B cell (primary cell): ENCODE measurements at regions not wholly inside any gene's neighbourhood (a gene's known extent, or its start where the extent isn't known, plus 50 kb on each side); places are given as distances from the start of the nearest gene placed in this dataset.
"Not testable (repeated sequence)": the region's sequence is repeated elsewhere in the genome, so short reads cannot be mapped to it uniquely, and the experiment has no call there.

Experiments used
- CTCF ChIP-seq: fragments of 200-600 bp; IDR thresholded peaks from one replicate; pipeline ENCODE4 v1.8.0; 2022; ENCODE audit warnings: antibody characterized with exemption, mild to moderate bottlenecking
- EZH2 ChIP-seq: IDR thresholded peaks from 2 replicates; pipeline ENCODE4 v1.6.1; 2012; ENCODE audit warnings: borderline replicate concordance, low read depth, mild to moderate bottlenecking, moderate library complexity, low read length; ENCODE audit not compliant: insufficient read depth, poor library complexity, severe bottlenecking

- not testable (repeated sequence) for TF ChIP-seq CTCF, EZH2
Observed at GRCh38 chr1:166667600-166667999, 171.7 kb upstream of the POGK start.
